ENCODE measurements at regions not wholly inside any gene's neighbourhood (a gene's known extent, or its start where the extent isn't known, plus 50 kb on each side); places are given as distances from the start of the nearest gene placed in this dataset.

DNA sequence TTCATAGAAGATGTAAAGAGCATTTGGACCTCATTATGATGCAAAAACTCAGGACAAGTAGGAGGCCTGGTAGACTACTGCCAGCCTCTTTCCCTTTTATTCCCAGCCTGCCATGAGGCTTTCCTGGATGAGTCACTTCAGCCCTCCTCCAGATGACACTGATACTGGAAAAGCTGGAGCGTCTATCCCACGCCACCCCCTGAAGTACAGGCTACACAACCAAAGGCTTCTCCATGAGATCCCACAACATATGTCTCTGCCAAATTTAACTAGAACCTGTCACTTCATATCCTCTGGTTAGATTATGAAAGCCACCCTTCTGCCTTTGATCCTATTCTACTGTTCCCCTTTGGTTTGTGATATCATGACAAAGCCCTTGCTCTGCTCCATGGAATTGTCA lies 56.1 kb upstream of the CPNE4 start:
- Mint-ChIP-seq H3K27me3 (ENCODE audit: insufficient read depth, unreplicated experiment) (no peaks in the 10 kb centered on the region), H3K4me3 (ENCODE audit: unreplicated experiment) (no peak overlapping the region), H3K27ac (ENCODE audit: unreplicated experiment) (no peak overlapping the region), H3K9me3 (ENCODE audit: unreplicated experiment) (no peaks in the 10 kb centered on the region), H3K4me1 (ENCODE audit: low read depth, unreplicated experiment) (no peaks in the 10 kb centered on the region), H3K36me3 (ENCODE audit: insufficient read depth, unreplicated experiment) (no peaks in the 10 kb centered on the region)
- DNase-seq: no peak
- POLR2A ChIA-PET: no interaction called here
- CTCF ChIA-PET: no interaction called here
- no peaks in the 10 kb centered on the region for H3K27me3 ChIP-seq (replicated peaks; ENCODE audit: control insufficient read depth, insufficient read depth, low read length)
- H3K9me3 ChIP-seq: no peaks in the 10 kb centered on the region
- TF ChIP-seq, protein P1, sequence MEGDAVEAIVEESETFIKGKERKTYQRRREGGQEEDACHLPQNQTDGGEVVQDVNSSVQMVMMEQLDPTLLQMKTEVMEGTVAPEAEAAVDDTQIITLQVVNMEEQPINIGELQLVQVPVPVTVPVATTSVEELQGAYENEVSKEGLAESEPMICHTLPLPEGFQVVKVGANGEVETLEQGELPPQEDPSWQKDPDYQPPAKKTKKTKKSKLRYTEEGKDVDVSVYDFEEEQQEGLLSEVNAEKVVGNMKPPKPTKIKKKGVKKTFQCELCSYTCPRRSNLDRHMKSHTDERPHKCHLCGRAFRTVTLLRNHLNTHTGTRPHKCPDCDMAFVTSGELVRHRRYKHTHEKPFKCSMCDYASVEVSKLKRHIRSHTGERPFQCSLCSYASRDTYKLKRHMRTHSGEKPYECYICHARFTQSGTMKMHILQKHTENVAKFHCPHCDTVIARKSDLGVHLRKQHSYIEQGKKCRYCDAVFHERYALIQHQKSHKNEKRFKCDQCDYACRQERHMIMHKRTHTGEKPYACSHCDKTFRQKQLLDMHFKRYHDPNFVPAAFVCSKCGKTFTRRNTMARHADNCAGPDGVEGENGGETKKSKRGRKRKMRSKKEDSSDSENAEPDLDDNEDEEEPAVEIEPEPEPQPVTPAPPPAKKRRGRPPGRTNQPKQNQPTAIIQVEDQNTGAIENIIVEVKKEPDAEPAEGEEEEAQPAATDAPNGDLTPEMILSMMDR (IDR thresholded peaks at IDR 0.05; ENCODE audit: insufficient read depth in 1 of 2, low read depth in 1 of 2, low read length in 1 of 2, severe bottlenecking in 1 of 2, unreplicated experiment in 1 of 2): no peak
- BruUV-seq (replicated peaks): no TSS peak
- H3K4me3 ChIP-seq (ENCODE audit: low read depth, low read length): no peak overlapping the region
- H3K36me3 ChIP-seq (ENCODE audit: control insufficient read depth, insufficient read depth, low read length): no peaks in the 10 kb centered on the region
- intact Hi-C loops (cut with micrococcal nuclease; ENCODE audit: unreplicated experiment): no loop called here
- H3K4me1 ChIP-seq: no peaks in the 10 kb centered on the region

DNA sequence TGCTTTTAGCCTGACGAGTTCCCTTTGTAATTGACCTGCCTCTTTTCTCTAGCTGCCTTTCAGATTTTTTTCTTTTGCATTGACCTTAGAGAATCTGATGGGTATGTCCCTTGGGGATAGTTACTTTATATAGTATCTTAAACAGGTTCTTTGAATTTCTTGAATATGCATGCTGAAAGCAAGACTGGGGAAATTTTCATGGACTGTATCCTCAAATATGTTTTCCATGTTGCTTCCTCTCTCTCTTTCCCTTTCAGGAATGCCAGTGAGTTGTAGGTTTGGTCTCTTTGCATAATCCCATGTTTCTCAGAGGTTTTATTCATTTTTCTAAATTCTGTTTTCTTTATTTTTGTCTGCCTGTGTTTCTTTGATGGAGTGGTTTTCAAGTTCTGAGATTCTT lies 81.8 kb upstream of the CPNE4 start:
- Histone ChIP-seq H3K36me3 (ENCODE audit: control insufficient read depth, insufficient read depth, low read length) (no peaks in the 10 kb centered on the region), H3K9me3 (no peaks in the 10 kb centered on the region), H3K4me1 (no peaks in the 10 kb centered on the region), H3K27me3 (replicated peaks; ENCODE audit: control insufficient read depth, insufficient read depth, low read length) (no peaks in the 10 kb centered on the region), H3K4me3 (ENCODE audit: low read depth, low read length) (no peak overlapping the region)
- POLR2A ChIA-PET: no interaction called here
- no peak overlapping the region for H3K27ac Mint-ChIP-seq (ENCODE audit: unreplicated experiment)
- TF ChIP-seq, protein P1 (IDR thresholded peaks at IDR 0.05; ENCODE audit: insufficient read depth in 1 of 2, low read depth in 1 of 2, low read length in 1 of 2, severe bottlenecking in 1 of 2, unreplicated experiment in 1 of 2): no peak
- no peaks in the 10 kb centered on the region for H3K36me3 Mint-ChIP-seq (ENCODE audit: insufficient read depth, unreplicated experiment)
- intact Hi-C loops (cut with micrococcal nuclease; ENCODE audit: unreplicated experiment): no loop called here
- no peak overlapping the region for H3K4me3 Mint-ChIP-seq (ENCODE audit: unreplicated experiment)
- H3K9me3 Mint-ChIP-seq (ENCODE audit: unreplicated experiment): no peaks in the 10 kb centered on the region
- DNase-seq: no peak
- H3K27me3 Mint-ChIP-seq (ENCODE audit: insufficient read depth, unreplicated experiment): peaks cover 12% of the 10 kb centered on the region
- H3K4me1 Mint-ChIP-seq (ENCODE audit: low read depth, unreplicated experiment): no peaks in the 10 kb centered on the region
- no TSS peak for BruUV-seq (replicated peaks)
- CTCF ChIA-PET: no interaction called here

DNA sequence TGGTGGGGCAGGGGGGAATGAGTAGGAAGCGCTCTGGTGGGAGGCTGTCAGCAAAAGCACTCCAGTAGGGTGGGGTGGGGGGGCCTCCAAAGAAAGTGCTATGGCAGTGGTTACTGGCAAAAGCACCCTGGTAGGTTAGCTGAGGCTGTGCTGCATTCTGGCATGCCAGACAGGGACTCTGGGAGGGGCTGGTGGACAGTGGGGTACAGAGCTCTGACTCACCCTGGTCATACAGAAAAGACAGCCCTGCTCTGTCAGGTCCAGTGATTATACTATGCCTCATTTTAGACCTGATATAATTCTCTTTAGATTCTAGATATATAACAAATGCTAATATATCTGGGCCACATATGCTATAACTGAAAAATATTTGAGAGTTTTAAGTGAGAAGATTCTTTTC lies 82.8 kb upstream of the CPNE4 start:
- no peak overlapping the region for H3K4me3 Mint-ChIP-seq (ENCODE audit: unreplicated experiment)
- Histone ChIP-seq H3K27me3 (replicated peaks; ENCODE audit: control insufficient read depth, insufficient read depth, low read length) (no peaks in the 10 kb centered on the region), H3K4me1 (no peaks in the 10 kb centered on the region), H3K4me3 (ENCODE audit: low read depth, low read length) (no peak overlapping the region), H3K9me3 (no peaks in the 10 kb centered on the region), H3K36me3 (ENCODE audit: control insufficient read depth, insufficient read depth, low read length) (no peaks in the 10 kb centered on the region)
- TF ChIP-seq, protein P1 (IDR thresholded peaks at IDR 0.05; ENCODE audit: insufficient read depth in 1 of 2, low read depth in 1 of 2, low read length in 1 of 2, severe bottlenecking in 1 of 2, unreplicated experiment in 1 of 2): no peak
- H3K36me3 Mint-ChIP-seq (ENCODE audit: insufficient read depth, unreplicated experiment): no peaks in the 10 kb centered on the region
- H3K27me3 Mint-ChIP-seq (ENCODE audit: insufficient read depth, unreplicated experiment): peaks cover 12% of the 10 kb centered on the region
- no TSS peak for BruUV-seq (replicated peaks)
- no peaks in the 10 kb centered on the region for H3K9me3 Mint-ChIP-seq (ENCODE audit: unreplicated experiment)
- intact Hi-C loops (cut with micrococcal nuclease; ENCODE audit: unreplicated experiment): no loop called here
- no peak overlapping the region for H3K27ac Mint-ChIP-seq (ENCODE audit: unreplicated experiment)
- H3K4me1 Mint-ChIP-seq (ENCODE audit: low read depth, unreplicated experiment): no peaks in the 10 kb centered on the region
- no peak for DNase-seq
- POLR2A ChIA-PET: no interaction called here
- CTCF ChIA-PET: no interaction called here
